ENCODE measurements at regions not wholly inside any gene's neighbourhood (a gene's known extent, or its start where the extent isn't known, plus 50 kb on each side); places are given as distances from the start of the nearest gene placed in this dataset.

DNA sequence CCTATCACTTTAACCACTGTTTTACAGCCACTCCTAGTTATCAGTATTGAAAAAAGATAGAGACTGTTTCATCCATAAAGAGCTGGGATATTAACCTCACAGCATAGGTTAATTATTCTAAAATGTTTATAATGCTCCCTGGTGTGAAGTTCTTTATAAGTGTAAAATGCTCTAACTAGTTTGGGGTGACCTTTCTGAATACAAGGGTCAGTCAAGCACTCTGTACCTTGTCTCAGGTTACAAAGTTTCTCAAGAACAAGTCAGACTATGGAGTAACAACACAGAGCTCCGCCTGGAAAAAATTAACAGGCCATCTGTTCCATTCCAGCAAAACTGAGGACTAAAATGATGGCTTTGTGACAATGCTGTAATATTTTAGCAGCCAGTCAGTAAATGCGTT lies 107.4 kb downstream of the NOL4 start:
- ChIA-PET POLR2A (ENCODE audit: low non-redundant PET) (no interaction called here), CTCF (no interaction called here)
- no peaks in the 10 kb centered on the region for H3K36me3 ChIP-seq (ENCODE audit: insufficient read depth, low read length, poor library complexity, severe bottlenecking)
- TF ChIP-seq, protein P1, sequence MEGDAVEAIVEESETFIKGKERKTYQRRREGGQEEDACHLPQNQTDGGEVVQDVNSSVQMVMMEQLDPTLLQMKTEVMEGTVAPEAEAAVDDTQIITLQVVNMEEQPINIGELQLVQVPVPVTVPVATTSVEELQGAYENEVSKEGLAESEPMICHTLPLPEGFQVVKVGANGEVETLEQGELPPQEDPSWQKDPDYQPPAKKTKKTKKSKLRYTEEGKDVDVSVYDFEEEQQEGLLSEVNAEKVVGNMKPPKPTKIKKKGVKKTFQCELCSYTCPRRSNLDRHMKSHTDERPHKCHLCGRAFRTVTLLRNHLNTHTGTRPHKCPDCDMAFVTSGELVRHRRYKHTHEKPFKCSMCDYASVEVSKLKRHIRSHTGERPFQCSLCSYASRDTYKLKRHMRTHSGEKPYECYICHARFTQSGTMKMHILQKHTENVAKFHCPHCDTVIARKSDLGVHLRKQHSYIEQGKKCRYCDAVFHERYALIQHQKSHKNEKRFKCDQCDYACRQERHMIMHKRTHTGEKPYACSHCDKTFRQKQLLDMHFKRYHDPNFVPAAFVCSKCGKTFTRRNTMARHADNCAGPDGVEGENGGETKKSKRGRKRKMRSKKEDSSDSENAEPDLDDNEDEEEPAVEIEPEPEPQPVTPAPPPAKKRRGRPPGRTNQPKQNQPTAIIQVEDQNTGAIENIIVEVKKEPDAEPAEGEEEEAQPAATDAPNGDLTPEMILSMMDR (conservative IDR thresholded peaks at IDR 0.05; ENCODE audit: low read depth, low read length), result no peak
- TF ChIP-seq EZH2 (IDR thresholded peaks at IDR 0.05; ENCODE audit: borderline replicate concordance, low read depth, low read length, poor library complexity, severe bottlenecking), result no peak
- peaks cover 52% of the 10 kb centered on the region for H3K4me1 ChIP-seq (ENCODE audit: insufficient read depth, low read length, poor library complexity, severe bottlenecking)
- DNase-seq (ENCODE audit: low spot score), result no peak
- no peaks in the 10 kb centered on the region for H3K27me3 ChIP-seq (replicated peaks; ENCODE audit: insufficient read depth, low read depth, low read length, poor library complexity)
- BruUV-seq (replicated peaks), result no TSS peak
- no peak overlapping the region for H3K27ac ChIP-seq (ENCODE audit: low read depth, low read length, poor library complexity, severe bottlenecking)
- H3K4me3 ChIP-seq (ENCODE audit: low read depth, low read length, poor library complexity, severe bottlenecking), result no peak overlapping the region
- intact Hi-C loops (cut with micrococcal nuclease; ENCODE audit: unreplicated experiment), result no loop called here
- H3K9me3 ChIP-seq (ENCODE audit: low read depth, low read length, poor library complexity, severe bottlenecking), result no peaks in the 10 kb centered on the region

DNA sequence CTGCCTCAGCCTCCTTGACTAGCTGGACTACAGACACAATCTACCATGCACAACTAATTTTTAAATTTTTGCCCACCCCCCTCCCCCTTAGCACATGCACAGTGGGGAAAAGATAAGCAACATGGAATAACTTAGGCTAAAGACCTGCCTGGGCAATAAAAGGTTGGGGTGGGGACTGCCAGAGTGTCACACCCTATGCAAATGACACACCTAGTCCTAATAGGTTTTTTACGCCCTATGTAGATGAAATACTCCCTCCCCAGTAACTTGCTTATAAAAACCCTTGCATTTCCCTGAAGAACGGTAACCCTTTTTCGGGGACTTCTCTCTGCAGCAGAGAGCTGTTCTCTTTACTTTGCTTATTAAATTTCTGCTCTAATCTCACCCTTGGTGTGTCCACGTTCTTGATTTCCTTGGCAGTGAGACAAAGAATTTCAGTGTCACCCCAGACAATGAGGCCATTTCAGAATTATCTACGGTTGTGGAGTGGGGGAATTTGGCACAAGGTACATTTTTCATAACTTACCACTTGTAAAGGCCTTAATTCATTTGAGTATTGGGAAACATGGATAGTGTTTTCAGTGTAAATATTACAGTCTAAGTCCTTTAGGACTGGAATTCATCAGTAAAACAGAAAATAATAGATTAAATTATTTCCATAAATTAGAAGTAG lies 109.2 kb downstream of the NOL4 start:
- H3K4me3 ChIP-seq (ENCODE audit: low read depth, low read length, poor library complexity, severe bottlenecking), result no peak overlapping the region
- H3K9me3 ChIP-seq (ENCODE audit: low read depth, low read length, poor library complexity, severe bottlenecking), result no peaks in the 10 kb centered on the region
- TF ChIP-seq, protein P1 (conservative IDR thresholded peaks at IDR 0.05; ENCODE audit: low read depth, low read length), result no peak
- TF ChIP-seq EZH2 (IDR thresholded peaks at IDR 0.05; ENCODE audit: borderline replicate concordance, low read depth, low read length, poor library complexity, severe bottlenecking), result no peak
- intact Hi-C loops (cut with micrococcal nuclease; ENCODE audit: unreplicated experiment), result no loop called here
- no peaks in the 10 kb centered on the region for H3K36me3 ChIP-seq (ENCODE audit: insufficient read depth, low read length, poor library complexity, severe bottlenecking)
- no peaks in the 10 kb centered on the region for H3K27me3 ChIP-seq (replicated peaks; ENCODE audit: insufficient read depth, low read depth, low read length, poor library complexity)
- no TSS peak for BruUV-seq (replicated peaks)
- H3K4me1 ChIP-seq (ENCODE audit: insufficient read depth, low read length, poor library complexity, severe bottlenecking), result peaks cover 36% of the 10 kb centered on the region
- DNase-seq (ENCODE audit: low spot score), result no peak
- H3K27ac ChIP-seq (ENCODE audit: low read depth, low read length, poor library complexity, severe bottlenecking), result no peak overlapping the region
- ChIA-PET CTCF (interaction anchor here (0.6 kb wide), 1 partner anchor 264 kb away, joined by 4 read pairs; no protein-coding TSS in a partner anchor), POLR2A (ENCODE audit: low non-redundant PET) (interaction anchor here (0.6 kb wide), 1 partner anchor 257 kb away, joined by 4 read pairs; no protein-coding TSS in a partner anchor)

DNA sequence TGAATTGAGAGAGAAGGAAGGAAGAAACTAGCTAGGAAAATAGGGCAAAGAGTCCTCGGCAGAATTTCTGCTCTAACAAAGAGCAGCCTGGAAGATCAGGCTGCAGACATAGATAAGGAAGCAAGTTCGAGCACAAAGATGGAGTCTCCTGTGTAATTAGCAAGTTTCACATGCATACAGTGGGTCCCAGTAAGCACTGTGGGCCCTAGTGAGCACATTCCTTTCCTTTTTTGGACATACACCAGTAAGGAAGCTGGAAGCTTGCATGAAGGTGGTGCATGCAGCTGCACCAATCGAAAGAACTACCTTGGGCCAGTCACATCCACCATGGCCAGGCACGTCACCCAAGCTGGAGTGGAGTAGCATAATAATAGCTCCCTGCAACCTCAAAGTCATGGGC lies 109.7 kb downstream of the NOL4 start:
- Histone ChIP-seq H3K9me3 (ENCODE audit: low read depth, low read length, poor library complexity, severe bottlenecking) (no peaks in the 10 kb centered on the region), H3K36me3 (ENCODE audit: insufficient read depth, low read length, poor library complexity, severe bottlenecking) (no peaks in the 10 kb centered on the region), H3K27ac (ENCODE audit: low read depth, low read length, poor library complexity, severe bottlenecking) (no peak overlapping the region), H3K4me1 (ENCODE audit: insufficient read depth, low read length, poor library complexity, severe bottlenecking) (peaks cover 30% of the 10 kb centered on the region), H3K27me3 (replicated peaks; ENCODE audit: insufficient read depth, low read depth, low read length, poor library complexity) (no peaks in the 10 kb centered on the region), H3K4me3 (ENCODE audit: low read depth, low read length, poor library complexity, severe bottlenecking) (no peak overlapping the region)
- CTCF ChIA-PET, result no interaction called here
- intact Hi-C loops (cut with micrococcal nuclease; ENCODE audit: unreplicated experiment), result no loop called here
- TF ChIP-seq, protein P1 (conservative IDR thresholded peaks at IDR 0.05; ENCODE audit: low read depth, low read length), result no peak
- no peak for TF ChIP-seq EZH2 (IDR thresholded peaks at IDR 0.05; ENCODE audit: borderline replicate concordance, low read depth, low read length, poor library complexity, severe bottlenecking)
- POLR2A ChIA-PET (ENCODE audit: low non-redundant PET), result interaction anchor here (0.6 kb wide), 1 partner anchor 257 kb away, joined by 4 read pairs; no protein-coding TSS in a partner anchor
- DNase-seq (ENCODE audit: low spot score), result no peak
- BruUV-seq (replicated peaks), result no TSS peak

All from A673 (cell line).